CD4-positive, alpha-beta T cell (primary cell): ENCODE measurements at regions not wholly inside any gene's neighbourhood (a gene's known extent, or its start where the extent isn't known, plus 50 kb on each side); places are given as distances from the start of the nearest gene placed in this dataset.

Source experiments
- ATAC-seq: fragments of 200-7000 bp; cut with Tn5 transposase; one replicate; pipeline ENCODE4 v1.10.0; 2022; ENCODE audit warnings: mild to moderate bottlenecking; ENCODE audit not compliant: poor library complexity
- CTCF ChIA-PET: fragments of 350-600 bp; sonication (Branson Sonifier 250); formaldehyde crosslinking; loops from one replicate; lab custom pipeline; 2021; ENCODE audit warnings: antibody characterized with exemption, inconsistent platforms; lab: Charles Lee
- POLR2A ChIA-PET: fragments of 350-600 bp; sonication (Branson Sonifier 250); formaldehyde crosslinking; loops from one replicate; lab custom pipeline; 2021; ENCODE audit warnings: antibody characterized with exemption, inconsistent platforms; lab: Charles Lee
- DNase-seq, 14 experiments: peaks; one replicate each; pipeline ENCODE4 v3.0.0-alpha.2; 2013 to 2020; ENCODE audit warnings: mixed read lengths in 2 of 14
- H3K27ac ChIP-seq, 2 donors: one replicate each; pipeline versions ENCODE4 v1.5.1 to v1.7.0; 2013; ENCODE audit warnings: low read length in 2 of 2, low read depth in 1 of 2, mild to moderate bottlenecking in 1 of 2
- H3K27me3 ChIP-seq, 2 experiments: 1 replicate in 1 of 2; 2 replicates in 1 of 2; pipeline versions ENCODE4 v1.6.1 to v1.7.0; 2013; ENCODE audit warnings: low read length in 2 of 2, control low read depth in 1 of 2, mild to moderate bottlenecking in 1 of 2, moderate library complexity in 1 of 2; ENCODE audit not compliant: insufficient read depth in 2 of 2, control insufficient read depth in 1 of 2
- H3K36me3 ChIP-seq: one replicate; pipeline ENCODE4 v1.6.1; 2013; ENCODE audit warnings: low read length, control low read depth; ENCODE audit not compliant: insufficient read depth
- H3K4me1 ChIP-seq: one replicate; pipeline ENCODE4 v1.6.1; 2013; ENCODE audit warnings: low read length, control low read depth; ENCODE audit not compliant: insufficient read depth
- H3K4me3 ChIP-seq: one replicate; pipeline ENCODE4 v1.5.1; 2013; ENCODE audit warnings: mild to moderate bottlenecking, low read length, moderate library complexity
- H3K9me3 ChIP-seq, 2 experiments: 1 replicate in 1 of 2; 2 replicates in 1 of 2; pipeline versions ENCODE4 v1.6.1 to v1.7.0; 2013; ENCODE audit warnings: low read length in 2 of 2, mild to moderate bottlenecking in 2 of 2, control low read depth in 1 of 2, moderate library complexity in 1 of 2; ENCODE audit not compliant: control insufficient read depth in 1 of 2, insufficient read depth in 1 of 2
- H3K27ac Mint-ChIP-seq: one replicate; pipeline ENCODE4 v1.8.0; 2020; ENCODE audit warnings: mixed read lengths
- H3K27me3 Mint-ChIP-seq: one replicate; pipeline ENCODE4 v1.8.0; 2021; ENCODE audit warnings: mixed read lengths
- H3K36me3 Mint-ChIP-seq: one replicate; pipeline ENCODE4 v1.8.0; 2021; ENCODE audit warnings: low read depth, mixed read lengths
- H3K4me1 Mint-ChIP-seq: one replicate; pipeline ENCODE4 v1.8.0; 2021; ENCODE audit warnings: low read depth, mixed read lengths
- H3K4me3 Mint-ChIP-seq: one replicate; pipeline ENCODE4 v1.8.0; 2020; ENCODE audit warnings: mild to moderate bottlenecking, mixed read lengths
- H3K9me3 Mint-ChIP-seq: one replicate; pipeline ENCODE4 v1.8.0; 2020; ENCODE audit warnings: mixed read lengths
- intact Hi-C, 2 experiments: fragments of 100-400 bp; cut with DNase I in 1 of 2; cut with micrococcal nuclease in 1 of 2; formaldehyde crosslinking; loops; one replicate each; pipeline versions ENCODE4 v1.15.1 to v1.9.0; 2023 to 2025; cut with DNase I, micrococcal nuclease
- TF ChIP-seq, protein P1 (sequence below): fragments of 200-600 bp; IDR thresholded peaks from one replicate; pipeline ENCODE4 v1.8.0; 2022; ENCODE audit warnings: antibody characterized with exemption, mild to moderate bottlenecking

DNA sequence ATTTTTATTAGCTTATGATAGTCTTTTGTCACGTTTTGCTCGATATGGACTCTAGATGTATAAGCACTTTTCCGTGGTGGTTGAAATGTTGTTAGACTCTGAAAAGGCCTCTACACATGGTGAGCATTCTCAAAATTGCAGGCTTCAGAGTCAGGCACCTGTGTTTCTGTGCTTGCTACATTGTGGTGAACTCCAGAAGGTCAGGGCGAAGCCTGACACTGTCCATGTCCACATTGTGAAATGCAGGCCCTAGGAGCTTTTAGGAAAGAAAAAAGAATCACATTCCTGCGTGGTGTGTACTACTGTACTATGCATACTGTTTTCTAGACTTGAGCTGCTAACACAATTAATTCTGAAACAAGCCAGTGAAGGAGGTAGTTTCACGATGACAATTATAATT lies 86.3 kb downstream of the HS3ST1 start:
- H3K27ac Mint-ChIP-seq = no peak overlapping the region
- CTCF ChIA-PET = no interaction called here
- no peaks in the 10 kb centered on the region for H3K4me1 Mint-ChIP-seq

DNA sequence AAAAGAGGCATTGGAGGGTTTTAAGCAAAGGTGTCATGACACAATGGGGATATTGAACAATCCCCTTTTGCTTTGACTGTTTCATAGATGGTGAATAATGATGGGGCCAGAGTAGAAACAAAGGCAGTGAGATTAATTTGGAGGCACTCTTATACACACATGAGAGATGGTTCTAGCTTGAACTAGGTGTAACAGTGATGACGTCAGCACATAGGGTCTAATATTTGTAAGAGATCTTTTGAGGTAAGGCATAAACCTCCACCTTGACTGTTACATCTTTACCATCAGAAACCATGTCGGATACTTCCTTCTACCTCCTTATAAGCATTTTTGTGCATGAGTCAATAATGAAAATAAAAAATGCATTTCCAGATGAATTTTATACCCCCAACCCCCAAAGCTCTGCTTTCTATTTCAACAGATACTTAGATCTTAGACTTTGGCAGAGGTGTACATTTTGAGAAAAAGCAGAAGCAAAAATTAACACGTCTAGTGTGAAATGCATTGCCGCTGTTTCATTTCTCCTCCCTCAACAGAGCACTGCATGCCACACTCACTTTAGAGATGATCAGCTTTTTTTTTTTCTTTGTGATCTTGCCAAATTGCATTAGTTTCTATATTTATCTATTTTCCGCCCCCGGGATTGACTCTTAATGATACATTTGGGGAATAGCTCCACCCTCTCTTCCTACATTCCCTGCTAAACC lies 87.2 kb downstream of the HS3ST1 start:
- no peaks in the 10 kb centered on the region for H3K27me3 ChIP-seq
- H3K4me3 ChIP-seq = no peak overlapping the region
- DNase-seq (no peak), ATAC-seq (no peak)
- TF ChIP-seq, protein P1, sequence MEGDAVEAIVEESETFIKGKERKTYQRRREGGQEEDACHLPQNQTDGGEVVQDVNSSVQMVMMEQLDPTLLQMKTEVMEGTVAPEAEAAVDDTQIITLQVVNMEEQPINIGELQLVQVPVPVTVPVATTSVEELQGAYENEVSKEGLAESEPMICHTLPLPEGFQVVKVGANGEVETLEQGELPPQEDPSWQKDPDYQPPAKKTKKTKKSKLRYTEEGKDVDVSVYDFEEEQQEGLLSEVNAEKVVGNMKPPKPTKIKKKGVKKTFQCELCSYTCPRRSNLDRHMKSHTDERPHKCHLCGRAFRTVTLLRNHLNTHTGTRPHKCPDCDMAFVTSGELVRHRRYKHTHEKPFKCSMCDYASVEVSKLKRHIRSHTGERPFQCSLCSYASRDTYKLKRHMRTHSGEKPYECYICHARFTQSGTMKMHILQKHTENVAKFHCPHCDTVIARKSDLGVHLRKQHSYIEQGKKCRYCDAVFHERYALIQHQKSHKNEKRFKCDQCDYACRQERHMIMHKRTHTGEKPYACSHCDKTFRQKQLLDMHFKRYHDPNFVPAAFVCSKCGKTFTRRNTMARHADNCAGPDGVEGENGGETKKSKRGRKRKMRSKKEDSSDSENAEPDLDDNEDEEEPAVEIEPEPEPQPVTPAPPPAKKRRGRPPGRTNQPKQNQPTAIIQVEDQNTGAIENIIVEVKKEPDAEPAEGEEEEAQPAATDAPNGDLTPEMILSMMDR = no peak
- H3K27ac ChIP-seq = no peak overlapping the region
- peaks cover 4% of the 10 kb centered on the region for H3K27me3 Mint-ChIP-seq
- no peak overlapping the region for H3K4me3 Mint-ChIP-seq
- no peaks in the 10 kb centered on the region for H3K4me1 Mint-ChIP-seq
- ChIA-PET POLR2A (interaction anchor here (0.7 kb wide), 1 partner anchor 1239 kb away, joined by 3 read pairs; no protein-coding TSS in a partner anchor), CTCF (no interaction called here)
- H3K9me3 ChIP-seq = no peaks in the 10 kb centered on the region
- intact Hi-C loops = no loop called here
- no peaks in the 10 kb centered on the region for H3K9me3 Mint-ChIP-seq
- H3K36me3 Mint-ChIP-seq = no peaks in the 10 kb centered on the region
- no peaks in the 10 kb centered on the region for H3K4me1 ChIP-seq
- H3K36me3 ChIP-seq = no peaks in the 10 kb centered on the region
- no peak overlapping the region for H3K27ac Mint-ChIP-seq

More for the DNA sequence above, 86.3 kb downstream of the HS3ST1 start:
- Mint-ChIP-seq H3K4me3 (no peak overlapping the region), H3K36me3 (no peaks in the 10 kb centered on the region), H3K9me3 (no peaks in the 10 kb centered on the region), H3K27me3 (peaks cover 4% of the 10 kb centered on the region)
- Histone ChIP-seq H3K4me1 (no peaks in the 10 kb centered on the region), H3K36me3 (no peaks in the 10 kb centered on the region), H3K9me3 (no peaks in the 10 kb centered on the region), H3K4me3 (no peak overlapping the region), H3K27me3 (no peaks in the 10 kb centered on the region), H3K27ac (no peak overlapping the region)
- DNase-seq (no peak), ATAC-seq (no peak)
- POLR2A ChIA-PET = interaction anchor here (0.7 kb wide), 1 partner anchor 1240 kb away, joined by 3 read pairs; no protein-coding TSS in a partner anchor
- TF ChIP-seq, protein P1 = no peak
- intact Hi-C loops = no loop called here

GRCh38 chr4:11338956-11339782 lies 89.5 kb downstream of the HS3ST1 start:
- TF ChIP-seq, protein P1 = no peak
- H3K27ac Mint-ChIP-seq = no peak overlapping the region
- no peaks in the 10 kb centered on the region for H3K27me3 ChIP-seq
- H3K9me3 Mint-ChIP-seq = no peaks in the 10 kb centered on the region
- no peaks in the 10 kb centered on the region for H3K36me3 ChIP-seq
- no peak overlapping the region for H3K4me3 Mint-ChIP-seq
- CTCF ChIA-PET = no interaction called here
- POLR2A ChIA-PET = no interaction called here
- no peak overlapping the region for H3K27ac ChIP-seq
- no peak for ATAC-seq
- no peaks in the 10 kb centered on the region for H3K4me1 ChIP-seq
- H3K9me3 ChIP-seq = no peaks in the 10 kb centered on the region
- intact Hi-C loops = no loop called here
- no peak for DNase-seq
- peaks cover 4% of the 10 kb centered on the region for H3K27me3 Mint-ChIP-seq
- no peaks in the 10 kb centered on the region for H3K4me1 Mint-ChIP-seq
- no peak overlapping the region for H3K4me3 ChIP-seq
- no peaks in the 10 kb centered on the region for H3K36me3 Mint-ChIP-seq
